SH-SY5Y (cell line): ENCODE measurements at regions not wholly inside any gene's neighbourhood (a gene's known extent, or its start where the extent isn't known, plus 50 kb on each side); places are given as distances from the start of the nearest gene placed in this dataset.

Experiments
- GATA2 ChIP-seq: IDR thresholded peaks from 2 replicates; pipeline ENCODE4 v1.6.1; 2011; ENCODE audit warnings: mild to moderate bottlenecking, low read depth, low read length
- GATA3 ChIP-seq: IDR thresholded peaks from 2 replicates; pipeline ENCODE4 v1.6.1; 2011; ENCODE audit warnings: low read depth, mild to moderate bottlenecking, low read length, moderate library complexity

- TF ChIP-seq GATA3 (no peak), GATA2 (no peak)
These were observed 337.2 kb upstream of the AJAP1 start for GRCh38 chr1:4317207-4317606.
